ENCODE measurements at regions not wholly inside any gene's neighbourhood (a gene's known extent, or its start where the extent isn't known, plus 50 kb on each side); places are given as distances from the start of the nearest gene placed in this dataset.
A peak's percentile ranks its signal among the peaks of the same experiment; 100 is the strongest.

DNA sequence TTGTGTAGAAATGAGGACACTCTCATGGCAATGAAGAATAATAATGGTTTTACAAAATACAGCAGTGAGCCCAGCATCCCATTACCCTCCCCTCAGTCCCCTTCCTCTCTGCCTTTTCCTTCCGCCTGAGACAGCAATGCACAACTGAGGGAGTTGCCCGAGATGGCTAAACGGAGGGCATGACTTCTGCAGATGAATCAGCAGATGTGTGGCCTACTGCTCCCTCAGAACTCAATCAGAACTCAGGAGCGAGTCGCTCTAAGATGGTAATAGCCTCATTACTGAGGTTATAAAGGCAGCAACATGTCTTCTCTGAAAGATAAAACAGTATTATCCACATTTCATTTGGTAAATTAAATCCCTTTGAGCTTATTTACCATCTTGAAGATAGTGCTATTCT, 326.6 kb downstream of the ENC1 start:
- ATAC-seq: no peak
- H3K27ac ChIP-seq: no peak overlapping the region
- intact Hi-C loops (cut with DNase I): no loop called here
- H3K27me3 ChIP-seq: no peaks in the 10 kb centered on the region
- no peak for DNase-seq
- H3K36me3 ChIP-seq: no peaks in the 10 kb centered on the region
- no peak overlapping the region for H3K4me3 ChIP-seq
- H3K4me1 ChIP-seq: peaks cover 0 to 21% (median 6%) of the 10 kb centered on the region in 12 donors
- whole genome bisulfite sequencing, 4 donors: 92 to 97% (median 94%) methylated on average over 5 of the region's 5 CpGs
- TF ChIP-seq, protein P1, sequence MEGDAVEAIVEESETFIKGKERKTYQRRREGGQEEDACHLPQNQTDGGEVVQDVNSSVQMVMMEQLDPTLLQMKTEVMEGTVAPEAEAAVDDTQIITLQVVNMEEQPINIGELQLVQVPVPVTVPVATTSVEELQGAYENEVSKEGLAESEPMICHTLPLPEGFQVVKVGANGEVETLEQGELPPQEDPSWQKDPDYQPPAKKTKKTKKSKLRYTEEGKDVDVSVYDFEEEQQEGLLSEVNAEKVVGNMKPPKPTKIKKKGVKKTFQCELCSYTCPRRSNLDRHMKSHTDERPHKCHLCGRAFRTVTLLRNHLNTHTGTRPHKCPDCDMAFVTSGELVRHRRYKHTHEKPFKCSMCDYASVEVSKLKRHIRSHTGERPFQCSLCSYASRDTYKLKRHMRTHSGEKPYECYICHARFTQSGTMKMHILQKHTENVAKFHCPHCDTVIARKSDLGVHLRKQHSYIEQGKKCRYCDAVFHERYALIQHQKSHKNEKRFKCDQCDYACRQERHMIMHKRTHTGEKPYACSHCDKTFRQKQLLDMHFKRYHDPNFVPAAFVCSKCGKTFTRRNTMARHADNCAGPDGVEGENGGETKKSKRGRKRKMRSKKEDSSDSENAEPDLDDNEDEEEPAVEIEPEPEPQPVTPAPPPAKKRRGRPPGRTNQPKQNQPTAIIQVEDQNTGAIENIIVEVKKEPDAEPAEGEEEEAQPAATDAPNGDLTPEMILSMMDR (IDR thresholded peaks at IDR 0.05): no peak
- no peak for TF ChIP-seq POLR2A (IDR thresholded peaks at IDR 0.05)
- H3K9me3 ChIP-seq: no peaks in the 10 kb centered on the region

DNA sequence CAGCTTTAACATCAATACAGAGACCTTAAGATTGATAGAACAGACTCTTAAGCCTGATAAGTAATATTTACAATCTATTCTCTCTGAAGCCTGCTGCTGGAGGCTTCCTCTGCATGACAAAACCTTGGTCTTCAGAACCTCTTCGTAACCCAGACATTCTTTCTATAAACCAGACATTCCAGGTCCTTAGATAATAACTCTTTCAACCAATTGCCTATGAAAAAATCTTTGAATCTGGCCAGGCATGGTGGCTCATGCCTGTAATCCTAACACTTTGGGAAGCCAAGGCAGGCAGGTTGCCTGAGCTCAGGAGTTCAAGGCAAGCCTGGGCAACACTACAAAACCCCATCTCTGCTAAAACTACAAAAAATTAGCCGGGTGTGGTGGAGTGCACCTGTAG, 327.8 kb downstream of the ENC1 start:
- WGBS, 4 donors: 90 to 97% (median 94%) methylated on average over 2 of the region's 2 CpGs
- TF ChIP-seq, protein P1 (IDR thresholded peaks at IDR 0.05): no peak
- intact Hi-C loops (cut with DNase I): no loop called here
- H3K4me1 ChIP-seq: peaks cover 0 to 21% (median 6%) of the 10 kb centered on the region in 12 donors
- no peak overlapping the region for H3K4me3 ChIP-seq
- no peak overlapping the region for H3K27ac ChIP-seq
- H3K36me3 ChIP-seq: no peaks in the 10 kb centered on the region
- no peaks in the 10 kb centered on the region for H3K27me3 ChIP-seq
- DNase-seq (no peak), ATAC-seq (no peak)
- H3K9me3 ChIP-seq: no peaks in the 10 kb centered on the region

DNA sequence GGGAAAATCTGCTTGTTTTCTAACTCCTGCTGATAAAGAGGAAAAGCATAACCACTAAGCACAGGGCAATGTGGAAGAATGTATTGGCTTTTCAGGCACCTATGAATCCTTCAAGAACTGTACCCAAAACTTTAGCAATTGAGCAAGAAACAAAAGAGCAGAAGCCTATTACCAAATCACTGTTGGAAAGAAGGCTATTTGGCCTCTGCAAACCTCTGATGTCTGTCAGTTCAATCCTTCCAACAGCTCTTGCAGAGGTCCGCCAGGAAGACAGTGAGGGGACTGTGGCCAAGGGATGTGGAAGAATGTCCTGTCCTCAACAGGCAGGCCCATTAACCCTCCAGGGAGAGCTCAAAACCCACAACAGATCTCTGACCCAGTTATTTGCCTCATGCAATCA, 328.6 kb downstream of the ENC1 start:
- Histone ChIP-seq H3K27ac (no peak overlapping the region), H3K4me3 (no peak overlapping the region), H3K9me3 (no peaks in the 10 kb centered on the region), H3K27me3 (no peaks in the 10 kb centered on the region), H3K4me1 (peaks cover 0 to 21% (median 6%) of the 10 kb centered on the region in 12 donors), H3K36me3 (no peaks in the 10 kb centered on the region)
- WGBS, 4 donors: 61 to 88% (median 68%) methylated on average over 1 of the region's 1 CpG
- DNase-seq (no peak), ATAC-seq (peak in 2 of 4 donors; percentile 55 to 70)
- intact Hi-C loops (cut with DNase I): no loop called here
- no peak for TF ChIP-seq POLR2A (IDR thresholded peaks at IDR 0.05)
- TF ChIP-seq, protein P1 (IDR thresholded peaks at IDR 0.05): no peak

DNA sequence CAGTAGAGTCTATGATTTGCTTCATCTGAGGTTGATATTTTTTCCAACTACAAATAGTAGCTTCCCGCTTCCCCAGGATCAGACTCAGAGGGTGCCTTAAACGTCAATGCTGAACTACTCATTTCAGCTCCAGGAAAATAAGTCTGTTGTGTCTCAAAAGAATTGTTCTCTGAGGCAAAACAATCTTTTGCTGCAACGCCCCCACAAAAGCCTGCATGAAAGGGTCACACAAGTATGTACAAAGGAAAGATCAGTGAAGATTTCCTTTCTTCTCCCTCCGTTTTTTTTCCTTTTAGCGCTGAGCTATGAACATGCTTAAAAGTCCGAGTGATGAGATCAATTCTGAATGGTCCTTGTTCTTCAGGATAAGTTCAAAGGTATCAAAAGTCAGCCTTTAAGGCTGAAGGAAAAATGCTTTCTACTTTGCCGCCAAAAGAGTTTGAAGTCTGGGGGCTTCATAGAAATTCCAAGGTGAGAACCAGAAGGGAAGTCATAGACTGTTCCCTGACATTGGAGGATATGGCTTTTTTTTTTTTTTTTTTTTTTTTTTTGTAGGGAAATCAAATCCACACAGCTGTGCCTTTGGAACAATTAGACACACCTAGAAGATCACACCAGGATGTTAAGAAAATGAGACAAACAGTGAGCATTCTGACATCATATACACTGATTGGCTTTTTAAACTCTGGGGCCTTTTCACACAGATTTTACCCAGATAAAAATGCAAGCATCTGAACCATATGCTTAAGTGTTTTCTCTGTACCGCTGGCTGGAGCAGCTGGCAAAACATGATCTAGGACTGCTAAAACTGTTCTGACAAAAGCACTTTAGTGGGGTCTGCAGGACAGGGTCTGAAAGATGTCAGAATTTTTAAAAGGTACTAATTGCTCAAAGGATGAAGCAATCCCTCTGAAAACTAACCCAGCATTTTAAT, 329.3 kb downstream of the ENC1 start:
- H3K36me3 ChIP-seq: no peaks in the 10 kb centered on the region
- WGBS, 4 donors: 55 to 67% (median 60%) methylated on average over 8 of the region's 8 CpGs

More for the DNA sequence above, 329.3 kb downstream of the ENC1 start:
- no peak for TF ChIP-seq POLR2A (IDR thresholded peaks at IDR 0.05)
- TF ChIP-seq, protein P1 (IDR thresholded peaks at IDR 0.05): no peak
- ATAC-seq: peak in 1 of 4 donors; percentile 45
- no peaks in the 10 kb centered on the region for H3K27me3 ChIP-seq
- peaks cover 0 to 21% (median 6%) of the 10 kb centered on the region in 12 donors for H3K4me1 ChIP-seq
- no peak for DNase-seq
- H3K9me3 ChIP-seq: no peaks in the 10 kb centered on the region
- H3K4me3 ChIP-seq: no peak overlapping the region
- H3K27ac ChIP-seq: no peak overlapping the region
- intact Hi-C loops (cut with DNase I): no loop called here
